ENCODE measurements at regions not wholly inside any gene's neighbourhood (a gene's known extent, or its start where the extent isn't known, plus 50 kb on each side); places are given as distances from the start of the nearest gene placed in this dataset.

- TF ChIP-seq CTCF (IDR thresholded peaks at IDR 0.05; ENCODE audit: insufficient read depth, low read depth, low read length, missing control alignments), result no peak
- H3K4me3 ChIP-seq (ENCODE audit: low read depth, low read length), result no peak overlapping the region
- DNase-seq (ENCODE audit: low read depth), result no peak
Observed at GRCh38 chr1:238201992-238202391, 311.3 kb upstream of the ZP4 start.

- TF ChIP-seq CTCF (IDR thresholded peaks at IDR 0.05; ENCODE audit: insufficient read depth, low read depth, low read length, missing control alignments), result no peak
- no peak for DNase-seq (ENCODE audit: low read depth)
- no peak overlapping the region for H3K4me3 ChIP-seq (ENCODE audit: low read depth, low read length)
Observed at GRCh38 chr1:238199325-238199724, 308.6 kb upstream of the ZP4 start.

GRCh38 chr1:238196516-238196915 is 305.8 kb upstream of the ZP4 start:
- no peak overlapping the region for H3K4me3 ChIP-seq (ENCODE audit: low read depth, low read length)
- no peak for DNase-seq (ENCODE audit: low read depth)
- no peak for TF ChIP-seq CTCF (IDR thresholded peaks at IDR 0.05; ENCODE audit: insufficient read depth, low read depth, low read length, missing control alignments)

GRCh38 chr1:238191170-238191569 is 300.4 kb upstream of the ZP4 start:
- H3K4me3 ChIP-seq (ENCODE audit: low read depth, low read length), result no peak overlapping the region

GRCh38 chr1:238187575-238187949 is 296.8 kb upstream of the ZP4 start:
- DNase-seq (ENCODE audit: low read depth), result no peak
- no peak overlapping the region for H3K4me3 ChIP-seq (ENCODE audit: low read depth, low read length)
- TF ChIP-seq CTCF (IDR thresholded peaks at IDR 0.05; ENCODE audit: insufficient read depth, low read depth, low read length, missing control alignments), result no peak

More at GRCh38 chr1:238191170-238191569, 300.4 kb upstream of the ZP4 start:
- TF ChIP-seq CTCF (IDR thresholded peaks at IDR 0.05; ENCODE audit: insufficient read depth, low read depth, low read length, missing control alignments), result no peak
- no peak for DNase-seq (ENCODE audit: low read depth)

- no peak overlapping the region for H3K4me3 ChIP-seq (ENCODE audit: low read depth, low read length)
- no peak for TF ChIP-seq CTCF (IDR thresholded peaks at IDR 0.05; ENCODE audit: insufficient read depth, low read depth, low read length, missing control alignments)
- peak; percentile 4 for DNase-seq (ENCODE audit: low read depth)
Observed at GRCh38 chr1:238186887-238187574, 296.3 kb upstream of the ZP4 start.
